A549 (cell line): ENCODE measurements at regions not wholly inside any gene's neighbourhood (a gene's known extent, or its start where the extent isn't known, plus 50 kb on each side); places are given as distances from the start of the nearest gene placed in this dataset.

Experiments used
- ATAC-seq, 2 experiments: fragments of 200-7000 bp in 1 of 2; fragments of >200 bp in 1 of 2; cut with Nextera tagmentation in 1 of 2; cut with Tn5 transposase in 1 of 2; 3 replicates each; pipeline versions ENCODE4 v1.8.0 to v1.9.1; 2018 to 2020; ENCODE audit warnings: mild to moderate bottlenecking in 1 of 2, moderate library complexity in 1 of 2
- CTCF ChIA-PET: fragments of 300-600 bp; sonication (Branson Sonifier 250); formaldehyde crosslinking; extraction: SDS; loops from one replicate; lab custom pipeline; 2021; ENCODE audit warnings: antibody characterized with exemption, inconsistent platforms; lab: Yijun Ruan, JAX
- POLR2A ChIA-PET: fragments of 350-600 bp; formaldehyde crosslinking; extraction: SDS; loops from one replicate; lab custom pipeline; 2021; ENCODE audit warnings: antibody characterized with exemption, inconsistent platforms; lab: Yijun Ruan, JAX
- DNase-seq, 2 experiments: peaks; one replicate each; pipeline versions ENCODE4 v3.0.0 to v3.0.0-alpha.2; 2011 to 2016; ENCODE audit warnings: low read depth in 1 of 2, low spot score in 1 of 2
- FAIRE-seq: peaks from 2 replicates; lab custom pipeline; 2011; peaks lifted over from hg19 to GRCh38; lab: Jason Lieb, UNC
- H3K27ac ChIP-seq, 2 experiments: fragments of >200 bp; sonication (Bioruptor Twin); formaldehyde crosslinking; 3 replicates each; pipeline ENCODE4 v1.5.1; 2016 to 2017
- H3K4me1 ChIP-seq: fragments of >200 bp; sonication (Bioruptor Twin); formaldehyde crosslinking; 3 replicates; pipeline ENCODE4 v1.6.1; 2016
- H3K4me2 ChIP-seq: fragments of >200 bp; sonication (Bioruptor Twin); formaldehyde crosslinking; 3 replicates; pipeline ENCODE4 v1.6.1; 2016
- H3K4me3 ChIP-seq: fragments of >200 bp; sonication (Bioruptor Twin); formaldehyde crosslinking; 3 replicates; pipeline ENCODE4 v1.5.1; 2016
- H3K9me3 ChIP-seq: fragments of >200 bp; sonication (Bioruptor Twin); formaldehyde crosslinking; 3 replicates; pipeline ENCODE4 v1.6.1; 2016
- ATOH8 ChIP-seq: fragments of 250-450 bp; sonication (Bioruptor Pico); IDR thresholded peaks from 2 replicates; pipeline ENCODE4 v1.5.0; 2020; ENCODE audit warnings: low read depth, mild to moderate bottlenecking, moderate library complexity
- CHD2 ChIP-seq: fragments of 150-350 bp; IDR thresholded peaks from 2 replicates; pipeline ENCODE4 v1.6.1; 2014; ENCODE audit warnings: low read length; ENCODE audit not compliant: partially characterized antibody
- CHD4 ChIP-seq: fragments of 200-600 bp; sonication (generic); IDR thresholded peaks from 2 replicates; pipeline ENCODE4 v1.6.1; 2016; ENCODE audit warnings: antibody characterized with exemption, mild to moderate bottlenecking, borderline replicate concordance
- E2F6 ChIP-seq: IDR thresholded peaks from 2 replicates; pipeline ENCODE4 v1.6.1; 2012; ENCODE audit warnings: low read depth, borderline replicate concordance
- EP300 ChIP-seq, 2 experiments: fragments of >200 bp; sonication (Bioruptor Twin); formaldehyde crosslinking; IDR thresholded peaks; 2 replicates in 1 of 2; 3 replicates in 1 of 2; pipeline ENCODE4 v1.6.1; 2016 to 2017
- HES2 ChIP-seq: fragments of >200 bp; sonication (Bioruptor Twin); formaldehyde crosslinking; IDR thresholded peaks from 2 replicates; pipeline ENCODE4 v1.6.1; 2016
- HMGXB4 ChIP-seq: fragments of 250-450 bp; sonication (Bioruptor Pico); IDR thresholded peaks from 2 replicates; pipeline ENCODE4 v1.5.0; 2021; ENCODE audit warnings: mild to moderate bottlenecking, moderate library complexity, borderline replicate concordance
- KDM1A ChIP-seq: fragments of 200-600 bp; sonication (generic); IDR thresholded peaks from 2 replicates; pipeline ENCODE4 v1.6.1; 2016; ENCODE audit warnings: low read depth, mild to moderate bottlenecking
- KDM5A ChIP-seq: fragments of 200-600 bp; sonication (generic); IDR thresholded peaks from 2 replicates; pipeline ENCODE4 v1.6.1; 2016; ENCODE audit warnings: antibody characterized with exemption, mild to moderate bottlenecking
- MYC ChIP-seq: IDR thresholded peaks from 2 replicates; pipeline ENCODE4 v1.6.1; 2012; ENCODE audit warnings: mild to moderate bottlenecking, inconsistent platforms, low read length, improper control_type of control experiment, borderline replicate concordance
- NFE2L2 ChIP-seq: fragments of 150-350 bp; conservative IDR thresholded peaks from 2 replicates; pipeline ENCODE4 v1.6.1; 2014; ENCODE audit warnings: low read length
- PHF8 ChIP-seq: fragments of 200-600 bp; sonication (generic); IDR thresholded peaks from 2 replicates; pipeline ENCODE4 v1.6.1; 2016; ENCODE audit warnings: low read depth, mild to moderate bottlenecking, antibody characterized with exemption, moderate library complexity, borderline replicate concordance
- POLR2A ChIP-seq: IDR thresholded peaks from 2 replicates; pipeline ENCODE4 v1.6.1; 2012; ENCODE audit warnings: mild to moderate bottlenecking, low read length
- RARB ChIP-seq: fragments of 250-450 bp; sonication (Bioruptor Pico); IDR thresholded peaks from 2 replicates; pipeline ENCODE4 v1.8.0; 2021; ENCODE audit warnings: mild to moderate bottlenecking, moderate library complexity
- RNF2 ChIP-seq: fragments of 200-600 bp; sonication (generic); IDR thresholded peaks from 2 replicates; pipeline ENCODE4 v1.6.1; 2016; ENCODE audit warnings: low read depth, mild to moderate bottlenecking, antibody characterized with exemption, moderate library complexity, borderline replicate concordance
- USF2 ChIP-seq: fragments of 450-650 bp; IDR thresholded peaks from 2 replicates; pipeline ENCODE4 v1.6.1; 2014; ENCODE audit warnings: antibody characterized with exemption
- ZFP36 ChIP-seq: fragments of 450-650 bp; IDR thresholded peaks from 2 replicates; pipeline ENCODE4 v1.6.1; 2014; ENCODE audit warnings: borderline replicate concordance; ENCODE audit not compliant: partially characterized antibody
- ZSCAN20 ChIP-seq: fragments of 250-450 bp; sonication (Bioruptor Pico); IDR thresholded peaks from 2 replicates; pipeline ENCODE4 v1.8.0; 2022; ENCODE audit warnings: mild to moderate bottlenecking, moderate library complexity
- WGBS: methylation state at CpG from one replicate; pipeline ENCODE4 v1.1.6; 2017; ENCODE audit errors: missing lambda C conversion rate; 5-methylcytosine and 5-hydroxymethylcytosine counted together

- ChIA-PET CTCF (interaction anchor here (0.9 to 1.2 kb wide), 4 partner anchors 10 to 125 kb away, joined by 3 to 4 read pairs (median 4); no protein-coding TSS in a partner anchor), POLR2A (no interaction called here)
- no peak for DNase-seq
- whole genome bisulfite sequencing = 86% methylated on average over 3 of the region's 3 CpGs
- TF ChIP-seq PHF8 (no peak), E2F6 (no peak), NFE2L2 (no peak), RNF2 (no peak), POLR2A (no peak), MYC (no peak), HES2 (no peak), RARB (no peak)
- TF ChIP-seq, all 56 proteins: peak for 0
- peaks cover 6% of the 10 kb centered on the region; the same call in 2 of the 3 replicates for H3K9me3 ChIP-seq
- H3K4me3 ChIP-seq = no peak overlapping the region
- peaks cover 22% of the 10 kb centered on the region for H3K4me1 ChIP-seq
- H3K27ac ChIP-seq = peak overlapping the region in 1 of 2 experiments; percentile 86; a peak in 4 of 6 replicates
- FAIRE-seq (no peak), ATAC-seq (no peak)
- no peak overlapping the region for H3K4me2 ChIP-seq
Measured at GRCh38 chr20:47421076-47421475, 64.6 kb upstream of the ZMYND8 start.

GRCh38 chr20:47423586-47423985 is 67.1 kb upstream of the ZMYND8 start:
- no peak for DNase-seq
- no peak overlapping the region for H3K4me2 ChIP-seq
- FAIRE-seq = no peak
- H3K27ac ChIP-seq = peak overlapping the region in 1 of 2 experiments; percentile 54; a peak in 3 of 6 replicates
- H3K4me3 ChIP-seq = no peak overlapping the region
- peaks cover 25% of the 10 kb centered on the region for H3K9me3 ChIP-seq
- H3K4me1 ChIP-seq = peaks cover 8% of the 10 kb centered on the region
- ChIA-PET CTCF (interaction anchor here (1.6 to 1.7 kb wide), 2 partner anchors 11 to 39 kb away, joined by 4 to 8 read pairs; no protein-coding TSS in a partner anchor), POLR2A (no interaction called here)
- WGBS = 90% methylated on average over 5 of the region's 5 CpGs
- ATAC-seq = no peak
- TF ChIP-seq ZFP36 (no peak), CHD2 (no peak), HMGXB4 (no peak), USF2 (no peak), ZSCAN20 (CRISPR knock-in tag) (no peak), ATOH8 (no peak), E2F6 (no peak)
- TF ChIP-seq, all 56 proteins: peak for 0

GRCh38 chr20:47427067-47427466 is 70.6 kb upstream of the ZMYND8 start:
- Histone ChIP-seq H3K4me2 (no peak overlapping the region), H3K27ac (no peak overlapping the region), H3K4me3 (no peak overlapping the region), H3K9me3 (peaks cover 25% of the 10 kb centered on the region), H3K4me1 (peaks cover 12% of the 10 kb centered on the region)
- TF ChIP-seq CHD2 (no peak), KDM5A (peak; percentile 73; the same call in 1 of the 2 replicates), KDM1A (0 out of 2 replicates have a peak, but pooled peaks have one; percentile 36), EP300 (IDR thresholded peaks at IDR 0.05) (no peak), CHD4 (no peak)
- CTCF ChIA-PET = interaction anchor here (1.3 to 1.8 kb wide), 2 partner anchors 12 to 43 kb away, joined by 4 to 6 read pairs; no protein-coding TSS in a partner anchor
- 69% methylated on average over 2 of the region's 2 CpGs for WGBS
- FAIRE-seq = no peak
- DNase-seq = no peak
- no peak for ATAC-seq
- POLR2A ChIA-PET = no interaction called here
